M059J (cell line): ENCODE measurements at regions not wholly inside any gene's neighbourhood (a gene's known extent, or its start where the extent isn't known, plus 50 kb on each side); places are given as distances from the start of the nearest gene placed in this dataset.
A peak's percentile ranks its signal among the peaks of the same experiment; 100 is the strongest.
"Not testable (repeated sequence)": the region's sequence is repeated elsewhere in the genome, so short reads cannot be mapped to it uniquely, and the experiment has no call there.

ENCODE experiments used
- DNase-seq: peaks from one replicate; pipeline ENCODE4 v3.0.0-alpha.2; 2012; ENCODE audit warnings: low read depth

- peak; percentile 0 for DNase-seq
Observed at GRCh38 chr22:15772337-15772736, 82.5 kb downstream of the POTEH start.

GRCh38 chr22:15775118-15775517 lies 85.3 kb downstream of the POTEH start:
- not testable (repeated sequence) for DNase-seq

- not testable (repeated sequence) for DNase-seq
Observed at GRCh38 chr22:15775670-15776669, 86.1 kb downstream of the POTEH start.

GRCh38 chr22:15776727-15777126 lies 86.9 kb downstream of the POTEH start:
- not testable (repeated sequence) for DNase-seq

- not testable (repeated sequence) for DNase-seq
Observed at GRCh38 chr22:15777150-15777549, 87.3 kb downstream of the POTEH start.

GRCh38 chr22:15777557-15777956 lies 87.7 kb downstream of the POTEH start:
- not testable (repeated sequence) for DNase-seq

- not testable (repeated sequence) for DNase-seq
Observed at GRCh38 chr22:15778366-15778765, 88.5 kb downstream of the POTEH start.

- not testable (repeated sequence) for DNase-seq
Observed at GRCh38 chr22:15781652-15782051, 91.8 kb downstream of the POTEH start.

GRCh38 chr22:15782933-15783332 lies 93.1 kb downstream of the POTEH start:
- DNase-seq, result not testable (repeated sequence)

- not testable (repeated sequence) for DNase-seq
Observed at GRCh38 chr22:15784383-15785085, 94.7 kb downstream of the POTEH start.

GRCh38 chr22:15786942-15787733 lies 97.3 kb downstream of the POTEH start:
- peak; percentile 5 for DNase-seq

GRCh38 chr22:15791557-15791956 lies 101.7 kb downstream of the POTEH start:
- DNase-seq, result not testable (repeated sequence)

GRCh38 chr22:15799935-15800334 lies 110.1 kb downstream of the POTEH start:
- not testable (repeated sequence) for DNase-seq

- not testable (repeated sequence) for DNase-seq
Observed at GRCh38 chr22:15811141-15811540, 121.3 kb downstream of the POTEH start.

GRCh38 chr22:15815783-15816182 lies 126.0 kb downstream of the POTEH start:
- DNase-seq, result not testable (repeated sequence)

- not testable (repeated sequence) for DNase-seq
Observed at GRCh38 chr22:15816470-15816869, 126.6 kb downstream of the POTEH start.

- DNase-seq, result not testable (repeated sequence)
Observed at GRCh38 chr22:15817264-15817663, 127.4 kb downstream of the POTEH start.

GRCh38 chr22:15819886-15820285 lies 130.1 kb downstream of the POTEH start:
- not testable (repeated sequence) for DNase-seq

- not testable (repeated sequence) for DNase-seq
Observed at GRCh38 chr22:15821088-15821487, 131.3 kb downstream of the POTEH start.

GRCh38 chr22:15822001-15822400 lies 132.2 kb downstream of the POTEH start:
- DNase-seq, result not testable (repeated sequence)

GRCh38 chr22:15823178-15823577 lies 133.4 kb downstream of the POTEH start:
- DNase-seq, result not testable (repeated sequence)

- not testable (repeated sequence) for DNase-seq
Observed at GRCh38 chr22:15832235-15832634, 142.4 kb downstream of the POTEH start.
